ENCODE measurements at regions not wholly inside any gene's neighbourhood (a gene's known extent, or its start where the extent isn't known, plus 50 kb on each side); places are given as distances from the start of the nearest gene placed in this dataset.
"Not testable (repeated sequence)": the region's sequence is repeated elsewhere in the genome, so short reads cannot be mapped to it uniquely, and the experiment has no call there.

- no peak for DNase-seq
These were observed 571.6 kb upstream of the GJE1 start for GRCh38 chr6:141561154-141561553.

DNA sequence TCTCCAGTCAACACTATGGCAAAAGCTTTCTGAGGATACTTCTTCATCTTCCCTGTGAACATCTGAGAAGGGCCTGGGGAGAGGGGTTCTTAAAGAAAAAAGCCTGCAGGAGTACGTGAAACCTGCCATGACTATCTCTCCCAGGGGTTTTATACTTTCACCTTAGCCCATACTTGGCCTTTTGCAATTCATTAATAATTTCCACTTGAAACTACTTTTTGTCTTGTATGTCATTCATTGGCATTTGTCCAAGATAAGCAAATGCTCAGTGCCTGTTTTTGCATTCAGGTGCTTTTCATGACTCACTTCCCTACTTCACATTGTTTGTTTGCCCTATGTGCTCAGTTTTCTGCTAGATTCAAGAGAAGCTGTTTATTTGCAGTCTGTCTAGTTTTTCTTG, 580.3 kb upstream of the GJE1 start:
- DNase-seq, result no peak

DNA sequence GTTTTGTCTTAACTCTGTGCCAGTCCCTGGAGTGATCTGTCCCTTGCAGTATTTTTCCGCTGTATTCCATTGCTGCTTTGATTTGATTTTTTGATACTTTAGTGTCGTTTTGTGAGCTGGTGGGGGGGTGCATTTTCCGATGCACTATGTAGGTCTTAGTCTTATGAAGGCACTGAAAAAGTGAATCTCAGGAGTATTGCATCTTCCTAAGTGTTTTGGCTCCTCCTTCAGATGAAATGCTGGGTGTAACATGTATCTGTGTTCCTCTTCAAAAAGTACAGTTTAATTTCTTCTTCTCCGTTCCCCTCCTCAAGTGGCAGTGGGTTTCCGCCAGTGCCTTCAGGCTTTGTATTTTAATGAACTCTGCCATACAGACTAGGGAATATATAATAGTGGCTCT, 580.7 kb upstream of the GJE1 start:
- DNase-seq, result no peak

DNA sequence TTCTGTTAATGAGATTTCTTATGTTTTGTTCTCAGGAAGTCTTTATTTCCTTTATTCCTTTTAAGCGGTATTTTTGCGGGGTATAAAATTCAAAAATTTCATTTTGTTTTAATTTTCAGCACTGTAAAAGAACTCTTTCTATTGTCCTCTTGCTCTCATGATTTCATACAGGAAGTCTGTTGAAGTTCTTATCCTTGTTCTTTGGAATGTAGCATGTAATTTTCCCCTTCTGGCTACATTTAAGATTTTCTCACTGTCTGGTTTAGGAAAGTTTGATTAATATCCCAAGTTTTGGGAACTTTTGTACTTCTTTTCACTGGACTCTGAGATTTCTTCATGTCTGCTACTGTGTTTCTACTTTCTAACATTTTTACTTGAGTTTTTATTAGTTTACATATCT, 581.4 kb upstream of the GJE1 start:
- no peak for DNase-seq

DNA sequence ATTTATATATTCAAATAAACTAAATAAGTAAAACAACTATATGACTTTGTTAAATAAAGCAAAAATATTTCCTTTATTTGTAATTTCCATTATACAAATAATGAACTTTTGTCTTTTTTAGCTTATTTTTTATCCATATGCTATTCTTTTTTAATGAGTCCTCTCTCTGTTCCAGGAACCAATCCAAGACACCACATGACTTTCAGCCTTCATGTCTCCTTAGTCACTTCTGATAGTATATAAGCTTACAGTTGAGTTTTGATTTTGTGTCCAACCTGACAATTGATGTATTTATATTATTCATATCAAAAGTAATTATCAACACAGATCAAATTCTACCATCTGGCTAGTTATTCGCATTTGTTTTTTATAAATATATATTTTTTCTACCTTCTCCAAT, 582.3 kb upstream of the GJE1 start:
- DNase-seq, result no peak

- no peak for DNase-seq
These were observed 583.8 kb upstream of the GJE1 start for GRCh38 chr6:141548966-141549365.

- no peak for DNase-seq
These were observed 591.0 kb upstream of the GJE1 start for GRCh38 chr6:141541581-141542324.

GRCh38 chr6:141540207-141540606, 592.5 kb upstream of the GJE1 start:
- DNase-seq, result no peak

- DNase-seq, result no peak
These were observed 593.1 kb upstream of the GJE1 start for GRCh38 chr6:141539617-141540016.

DNA sequence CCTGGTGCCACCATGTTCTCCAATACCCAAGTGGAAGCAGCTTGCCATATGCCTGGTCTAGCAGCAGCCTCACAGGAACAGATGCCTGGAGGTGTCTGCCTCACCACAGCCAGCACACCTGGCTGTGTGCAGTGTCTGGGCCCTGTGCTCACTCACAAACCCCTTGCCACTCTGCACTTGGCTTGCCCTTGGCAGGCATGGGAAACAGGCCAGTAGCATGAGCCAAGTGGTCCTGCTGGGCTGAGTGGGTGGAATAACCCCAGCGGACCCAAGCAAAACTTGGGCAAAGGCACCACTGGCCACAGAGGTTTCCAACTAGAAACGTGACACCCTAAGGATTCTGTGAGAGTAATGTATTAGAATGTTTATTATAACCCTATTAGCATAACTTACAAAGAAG, 600.5 kb upstream of the GJE1 start:
- no peak for DNase-seq

- DNase-seq, result no peak
These were observed 601.7 kb upstream of the GJE1 start for GRCh38 chr6:141531040-141531439.

- DNase-seq, result no peak
These were observed 604.1 kb upstream of the GJE1 start for GRCh38 chr6:141528596-141528995.

DNA sequence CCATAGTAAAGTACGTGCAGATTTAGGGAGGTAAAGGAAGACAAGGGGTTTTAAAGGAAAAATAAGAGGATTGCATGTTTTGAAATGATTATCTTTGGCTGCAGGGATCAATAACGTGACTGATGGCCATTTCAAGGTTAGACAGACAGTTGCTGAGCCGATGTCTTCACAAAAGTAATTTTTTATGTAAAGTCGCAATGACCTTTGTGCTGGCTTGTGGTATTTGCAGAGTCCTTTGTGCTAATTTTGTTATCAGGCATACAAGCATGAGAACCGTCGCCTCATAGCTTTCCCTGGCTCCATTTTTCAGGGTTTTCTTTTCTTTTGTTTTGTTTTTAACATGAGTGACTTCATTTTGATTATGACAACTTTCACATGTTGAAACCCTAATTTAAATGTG, 605.7 kb upstream of the GJE1 start:
- DNase-seq, result no peak

DNA sequence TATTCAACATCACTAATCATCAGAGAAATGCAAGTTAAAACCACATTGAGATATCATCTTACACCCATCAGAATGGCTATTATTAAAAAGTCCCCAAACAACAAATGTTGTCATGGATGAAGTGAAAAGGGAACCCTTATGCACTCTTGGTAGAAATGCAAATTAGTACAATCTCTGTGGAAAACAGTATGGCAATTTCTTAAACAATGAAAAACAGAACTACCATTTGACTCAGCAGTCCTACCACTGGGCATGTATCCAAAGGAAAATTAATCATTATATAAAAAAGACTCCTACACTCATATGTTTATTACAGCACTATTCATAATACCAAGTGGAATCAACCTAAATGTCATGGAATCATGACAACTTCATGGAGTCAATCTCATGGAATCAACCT, 611.3 kb upstream of the GJE1 start:
- no peak for DNase-seq

- no peak for DNase-seq
These were observed 618.9 kb upstream of the GJE1 start for GRCh38 chr6:141513830-141514229.

GRCh38 chr6:141510803-141511202, 621.9 kb upstream of the GJE1 start:
- DNase-seq, result no peak

GRCh38 chr6:141506062-141506461, 626.7 kb upstream of the GJE1 start:
- DNase-seq, result not testable (repeated sequence)

DNA sequence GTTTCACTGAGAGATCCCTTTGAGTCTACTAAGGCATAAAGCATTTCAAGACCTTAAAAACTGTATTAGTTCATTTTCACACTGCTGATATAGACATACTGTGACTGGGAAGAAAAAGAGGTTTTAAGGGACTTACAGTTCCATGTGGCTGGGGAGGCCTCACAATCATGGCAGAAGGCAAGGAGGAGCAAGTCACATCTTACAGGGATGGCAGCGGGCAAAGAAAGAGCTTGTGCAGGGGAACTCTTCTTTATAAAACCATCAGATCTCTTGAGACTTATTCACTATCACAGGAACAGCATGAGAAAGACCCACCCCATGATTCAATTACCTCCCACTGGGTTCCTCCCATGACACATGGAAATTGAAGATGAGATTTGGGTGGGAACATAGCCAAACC, 628.4 kb upstream of the GJE1 start:
- DNase-seq, result not testable (repeated sequence)

DNA sequence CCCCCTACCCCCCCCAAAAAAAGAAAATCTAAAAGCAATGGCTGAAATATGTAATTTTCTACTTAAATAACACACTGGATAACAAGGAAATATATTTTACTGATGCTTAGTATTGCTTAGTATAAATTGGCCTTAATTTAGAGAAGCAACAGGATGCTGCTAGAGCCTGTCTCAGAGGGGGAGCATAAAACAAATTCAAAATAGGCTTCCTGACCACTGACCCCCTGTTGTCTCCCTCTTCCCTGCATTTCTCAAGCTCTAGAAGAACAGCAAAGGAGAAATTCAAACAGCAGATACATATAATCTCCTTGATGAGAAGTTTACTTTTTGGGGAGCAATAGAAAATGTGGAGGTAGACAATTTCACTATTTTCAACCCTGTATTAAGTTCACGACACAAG, 631.1 kb upstream of the GJE1 start:
- no peak for DNase-seq

DNA sequence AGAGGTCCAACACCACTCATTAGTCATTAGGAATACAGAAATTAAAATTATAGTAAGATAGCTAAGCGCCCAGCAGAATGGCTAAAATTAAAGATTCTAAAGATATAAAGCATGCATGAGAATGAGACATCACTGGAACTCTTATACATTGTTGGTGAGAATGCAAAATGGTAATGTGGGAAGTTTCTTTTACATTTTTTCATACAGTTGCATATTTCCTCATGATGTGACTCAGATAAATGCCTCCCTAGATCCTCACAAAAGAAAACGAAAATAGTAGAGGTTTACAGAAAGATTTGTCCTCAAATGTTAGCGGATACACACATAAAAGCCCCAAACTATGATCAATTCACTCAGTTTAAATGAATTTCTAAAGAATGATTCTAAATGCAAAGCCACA, 633.7 kb upstream of the GJE1 start:
- DNase-seq, result no peak

GRCh38 chr6:141492521-141493284, 640.0 kb upstream of the GJE1 start:
- no peak for DNase-seq

DNA sequence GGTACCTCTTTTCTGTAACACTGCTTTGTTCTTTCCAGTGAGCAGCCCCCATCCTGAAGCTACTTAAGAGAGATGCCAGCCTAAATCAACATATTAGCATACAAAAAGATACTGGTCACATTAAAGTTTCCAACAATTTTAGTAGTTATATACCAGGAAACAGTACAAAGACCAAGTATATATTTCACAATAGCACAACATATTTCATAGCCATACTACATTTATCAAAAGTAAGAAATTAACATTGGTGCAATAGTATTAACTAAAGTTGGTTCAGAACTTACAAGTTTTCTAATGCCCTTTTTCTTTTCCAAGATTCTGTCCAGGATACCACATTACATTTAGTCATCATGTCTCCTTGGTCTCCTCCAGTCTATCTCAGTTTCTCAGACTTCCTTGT, 641.0 kb upstream of the GJE1 start:
- DNase-seq, result no peak

GRCh38 chr6:141490982-141491381, 641.7 kb upstream of the GJE1 start:
- DNase-seq, result no peak

DNA sequence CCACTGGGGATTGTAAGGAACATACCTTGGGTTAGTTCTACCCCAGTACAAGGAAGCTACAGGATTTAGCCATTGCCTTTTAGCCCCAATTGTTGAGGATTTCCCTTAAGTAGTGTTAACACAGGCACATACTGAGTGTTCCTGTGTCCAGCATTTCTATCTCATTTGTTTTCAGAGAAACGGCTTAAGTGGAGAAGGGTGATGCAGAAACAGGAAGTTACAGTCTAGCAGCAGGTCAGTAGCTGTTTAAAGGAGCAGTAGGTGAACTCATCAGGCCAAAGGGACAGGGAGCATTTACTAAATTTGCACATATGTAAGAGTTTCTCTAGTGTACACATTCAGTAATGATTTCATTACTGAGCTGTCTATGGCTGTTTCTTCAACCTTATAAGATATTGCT, 644.2 kb upstream of the GJE1 start:
- DNase-seq, result no peak

GRCh38 chr6:141486942-141487341, 645.8 kb upstream of the GJE1 start:
- DNase-seq, result no peak

All from activated T-cell treated with anti-CD3 and anti-CD28 coated beads for 4 hours (primary cell).